ENCODE measurements at regions not wholly inside any gene's neighbourhood (a gene's known extent, or its start where the extent isn't known, plus 50 kb on each side); places are given as distances from the start of the nearest gene placed in this dataset.

DNA sequence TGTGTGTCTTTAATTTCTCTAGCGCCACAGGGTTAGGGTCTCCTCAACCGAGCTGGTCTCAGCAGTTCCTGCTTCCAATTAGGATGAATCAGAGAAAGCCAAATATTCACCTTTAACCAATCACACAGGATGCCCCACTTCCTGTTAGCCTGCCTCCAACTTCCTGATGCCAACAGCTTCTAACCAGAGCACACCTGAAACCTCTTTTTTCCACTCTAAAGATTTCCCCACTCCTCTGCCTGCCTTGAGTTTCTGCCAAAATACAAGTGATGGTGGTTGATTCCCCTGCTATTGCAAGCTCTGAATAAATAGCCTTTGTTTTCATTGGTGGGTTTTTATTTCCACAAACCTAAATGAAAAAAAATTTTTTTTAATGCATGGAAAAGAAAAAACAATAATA is 144.7 kb upstream of the UST start:
- 0 out of 2 replicates have a peak, but pooled peaks cover 3% of the 10 kb centered on the region for H3K9me3 ChIP-seq (ENCODE audit: insufficient read depth, low read length)
- no peak overlapping the region for H2AFZ ChIP-seq (ENCODE audit: low read depth, low read length, severe bottlenecking)
- H3K9ac ChIP-seq (ENCODE audit: low read length) = no peak overlapping the region
- no peak overlapping the region for H3K4me2 ChIP-seq (ENCODE audit: low read depth, low read length, poor library complexity, severe bottlenecking)
- no peak overlapping the region for H3K4me3 ChIP-seq (ENCODE audit: insufficient read depth, low read length, poor library complexity, severe bottlenecking)
- no peaks in the 10 kb centered on the region for H4K20me1 ChIP-seq (ENCODE audit: low read depth, low read length)
- no peaks in the 10 kb centered on the region; the same call in 1 of the 2 replicates for H3K36me3 ChIP-seq (ENCODE audit: low read length)
- no peak overlapping the region for H3K27ac ChIP-seq (ENCODE audit: low read depth, low read length)
- H3K9me2 ChIP-seq (replicated peaks; ENCODE audit: insufficient read depth, low read length) = no peaks in the 10 kb centered on the region
- H3K79me2 ChIP-seq (ENCODE audit: insufficient read depth, low read length) = no peaks in the 10 kb centered on the region
- no peaks in the 10 kb centered on the region for H3K27me3 ChIP-seq (ENCODE audit: low read length)
- TF ChIP-seq, protein P1, sequence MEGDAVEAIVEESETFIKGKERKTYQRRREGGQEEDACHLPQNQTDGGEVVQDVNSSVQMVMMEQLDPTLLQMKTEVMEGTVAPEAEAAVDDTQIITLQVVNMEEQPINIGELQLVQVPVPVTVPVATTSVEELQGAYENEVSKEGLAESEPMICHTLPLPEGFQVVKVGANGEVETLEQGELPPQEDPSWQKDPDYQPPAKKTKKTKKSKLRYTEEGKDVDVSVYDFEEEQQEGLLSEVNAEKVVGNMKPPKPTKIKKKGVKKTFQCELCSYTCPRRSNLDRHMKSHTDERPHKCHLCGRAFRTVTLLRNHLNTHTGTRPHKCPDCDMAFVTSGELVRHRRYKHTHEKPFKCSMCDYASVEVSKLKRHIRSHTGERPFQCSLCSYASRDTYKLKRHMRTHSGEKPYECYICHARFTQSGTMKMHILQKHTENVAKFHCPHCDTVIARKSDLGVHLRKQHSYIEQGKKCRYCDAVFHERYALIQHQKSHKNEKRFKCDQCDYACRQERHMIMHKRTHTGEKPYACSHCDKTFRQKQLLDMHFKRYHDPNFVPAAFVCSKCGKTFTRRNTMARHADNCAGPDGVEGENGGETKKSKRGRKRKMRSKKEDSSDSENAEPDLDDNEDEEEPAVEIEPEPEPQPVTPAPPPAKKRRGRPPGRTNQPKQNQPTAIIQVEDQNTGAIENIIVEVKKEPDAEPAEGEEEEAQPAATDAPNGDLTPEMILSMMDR (IDR thresholded peaks at IDR 0.05; ENCODE audit: insufficient read depth, low read length, poor library complexity, severe bottlenecking) = no peak
- no peak for TF ChIP-seq EZH2phosphoT487 (conservative IDR thresholded peaks at IDR 0.05; ENCODE audit: low read length)
- no peaks in the 10 kb centered on the region for H3F3A ChIP-seq (ENCODE audit: insufficient read depth)

- Histone ChIP-seq H3K4me3 (ENCODE audit: insufficient read depth, low read length, poor library complexity, severe bottlenecking) (no peak overlapping the region), H3K27ac (ENCODE audit: low read depth, low read length) (no peak overlapping the region), H3K36me3 (ENCODE audit: low read length) (no peaks in the 10 kb centered on the region; the same call in 1 of the 2 replicates), H3K9me2 (replicated peaks; ENCODE audit: insufficient read depth, low read length) (no peaks in the 10 kb centered on the region), H4K20me1 (ENCODE audit: low read depth, low read length) (no peaks in the 10 kb centered on the region), H3K27me3 (ENCODE audit: low read length) (no peaks in the 10 kb centered on the region), H3K9me3 (ENCODE audit: insufficient read depth, low read length) (no peaks in the 10 kb centered on the region), H2AFZ (ENCODE audit: low read depth, low read length, severe bottlenecking) (no peak overlapping the region), H3K79me2 (ENCODE audit: insufficient read depth, low read length) (no peaks in the 10 kb centered on the region), H3K4me2 (ENCODE audit: low read depth, low read length, poor library complexity, severe bottlenecking) (no peak overlapping the region), H3K9ac (ENCODE audit: low read length) (no peak overlapping the region), H3F3A (ENCODE audit: insufficient read depth) (no peaks in the 10 kb centered on the region)
- TF ChIP-seq, protein P1 (IDR thresholded peaks at IDR 0.05; ENCODE audit: insufficient read depth, low read length, poor library complexity, severe bottlenecking) = peak; percentile 39
- no peak for TF ChIP-seq EZH2phosphoT487 (conservative IDR thresholded peaks at IDR 0.05; ENCODE audit: low read length)
These were observed 138.5 kb upstream of the UST start for GRCh38 chr6:148608199-148608951.

- no peak overlapping the region for H3K9ac ChIP-seq (ENCODE audit: low read length)
- H3K79me2 ChIP-seq (ENCODE audit: insufficient read depth, low read length) = no peaks in the 10 kb centered on the region
- H3K4me2 ChIP-seq (ENCODE audit: low read depth, low read length, poor library complexity, severe bottlenecking) = no peak overlapping the region
- TF ChIP-seq, protein P1 (IDR thresholded peaks at IDR 0.05; ENCODE audit: insufficient read depth, low read length, poor library complexity, severe bottlenecking) = no peak
- no peak for TF ChIP-seq EZH2phosphoT487 (conservative IDR thresholded peaks at IDR 0.05; ENCODE audit: low read length)
- no peaks in the 10 kb centered on the region for H3K9me2 ChIP-seq (replicated peaks; ENCODE audit: insufficient read depth, low read length)
- H3K36me3 ChIP-seq (ENCODE audit: low read length) = no peaks in the 10 kb centered on the region
- H3K9me3 ChIP-seq (ENCODE audit: insufficient read depth, low read length) = no peaks in the 10 kb centered on the region
- H3K27me3 ChIP-seq (ENCODE audit: low read length) = no peaks in the 10 kb centered on the region
- H2AFZ ChIP-seq (ENCODE audit: low read depth, low read length, severe bottlenecking) = no peak overlapping the region
- no peak overlapping the region for H3K27ac ChIP-seq (ENCODE audit: low read depth, low read length)
- H3F3A ChIP-seq (ENCODE audit: insufficient read depth) = no peaks in the 10 kb centered on the region
- H4K20me1 ChIP-seq (ENCODE audit: low read depth, low read length) = no peaks in the 10 kb centered on the region
- H3K4me3 ChIP-seq (ENCODE audit: insufficient read depth, low read length, poor library complexity, severe bottlenecking) = no peak overlapping the region
These were observed 135.6 kb upstream of the UST start for GRCh38 chr6:148611213-148611612.
